ENCODE measurements at regions not wholly inside any gene's neighbourhood (a gene's known extent, or its start where the extent isn't known, plus 50 kb on each side); places are given as distances from the start of the nearest gene placed in this dataset.

GRCh38 chr14:26370115-26370514, 227.7 kb downstream of the NOVA1 start:
- no peak for FAIRE-seq
- no peaks in the 10 kb centered on the region for H4K20me1 ChIP-seq (replicated peaks; ENCODE audit: control insufficient read depth, insufficient read depth, low read length)
- ATAC-seq = no peak
- H3K4me1 ChIP-seq (replicated peaks in 1 of 2; ENCODE audit: control insufficient read depth in 2 of 2, insufficient read depth in 2 of 2, low read length in 2 of 2) = no peaks in the 10 kb centered on the region
- no peak overlapping the region for H3K4me2 ChIP-seq (ENCODE audit: insufficient read depth, low read length)
- ChIA-PET CTCF (ENCODE audit: low intra/inter-chr PET ratio) (no interaction called here), POLR2A (no interaction called here)
- no peak for DNase-seq (ENCODE audit: extremely low read depth in 1 of 4, low spot score in 3 of 4)
- in situ Hi-C loops (cut with MboI) = no loop called here
- 11% methylated on average over 3 of the region's 3 CpGs for WGBS (ENCODE audit: insufficient coverage, low coverage, missing lambda C conversion rate)
- no peaks in the 10 kb centered on the region for H3K9me3 ChIP-seq (replicated peaks; ENCODE audit: control insufficient read depth, insufficient read depth, low read depth, low read length)
- H3K27me3 ChIP-seq (ENCODE audit: control insufficient read depth in 2 of 2, insufficient read depth in 2 of 2, low read length in 2 of 2) = no peaks in the 10 kb centered on the region
- peak; percentile 21; the same call in 1 of the 2 replicates for TF ChIP-seq NFIC (IDR thresholded peaks at IDR 0.05)
- no peak for TF ChIP-seq ZNF695 (CRISPR knock-in tag; IDR thresholded peaks at IDR 0.05)
- no peak overlapping the region for H3K27ac ChIP-seq (ENCODE audit: extremely low read depth, low read depth, low read length)
- no peak overlapping the region for H2AFZ ChIP-seq (ENCODE audit: low read depth, low read length)
- no peaks in the 10 kb centered on the region for H3K9me1 ChIP-seq (ENCODE audit: control insufficient read depth, insufficient read depth, low read length)
- BruUV-seq (replicated peaks) = no TSS peak
- intact Hi-C loops (cut with micrococcal nuclease) = no loop called here
- no peak overlapping the region for H3K9ac ChIP-seq (ENCODE audit: insufficient read depth in 1 of 2, low read depth in 2 of 2, low read length in 2 of 2)
- no peak overlapping the region for H3K4me3 ChIP-seq
- H3K79me2 ChIP-seq (ENCODE audit: control insufficient read depth, insufficient read depth, low read length) = no peaks in the 10 kb centered on the region
- H3K36me3 ChIP-seq (ENCODE audit: control insufficient read depth, insufficient read depth, low read length) = no peaks in the 10 kb centered on the region

GRCh38 chr14:26363689-26364088, 234.1 kb downstream of the NOVA1 start:
- Histone ChIP-seq H3K27ac (ENCODE audit: extremely low read depth, low read depth, low read length) (no peak overlapping the region), H3K4me1 (replicated peaks in 1 of 2; ENCODE audit: control insufficient read depth in 2 of 2, insufficient read depth in 2 of 2, low read length in 2 of 2) (no peaks in the 10 kb centered on the region), H3K4me2 (ENCODE audit: insufficient read depth, low read length) (no peak overlapping the region), H3K27me3 (ENCODE audit: control insufficient read depth in 2 of 2, insufficient read depth in 2 of 2, low read length in 2 of 2) (no peaks in the 10 kb centered on the region), H4K20me1 (replicated peaks; ENCODE audit: control insufficient read depth, insufficient read depth, low read length) (no peaks in the 10 kb centered on the region), H3K9ac (ENCODE audit: insufficient read depth in 1 of 2, low read depth in 2 of 2, low read length in 2 of 2) (no peak overlapping the region), H3K4me3 (no peak overlapping the region), H3K79me2 (ENCODE audit: control insufficient read depth, insufficient read depth, low read length) (no peaks in the 10 kb centered on the region), H3K36me3 (ENCODE audit: control insufficient read depth, insufficient read depth, low read length) (no peaks in the 10 kb centered on the region), H2AFZ (ENCODE audit: low read depth, low read length) (no peak overlapping the region), H3K9me3 (replicated peaks; ENCODE audit: control insufficient read depth, insufficient read depth, low read depth, low read length) (no peaks in the 10 kb centered on the region), H3K9me1 (ENCODE audit: control insufficient read depth, insufficient read depth, low read length) (no peaks in the 10 kb centered on the region)
- FAIRE-seq = no peak
- DNase-seq (ENCODE audit: extremely low read depth in 1 of 4, low spot score in 3 of 4) = no peak
- no TSS peak for BruUV-seq (replicated peaks)
- intact Hi-C loops (cut with micrococcal nuclease) = no loop called here
- POLR2A ChIA-PET = no interaction called here
- TF ChIP-seq CSDE1 (IDR thresholded peaks at IDR 0.05) (no peak), MTA2 (IDR thresholded peaks at IDR 0.05; ENCODE audit: low read depth) (no peak), HNRNPL (IDR thresholded peaks at IDR 0.05; ENCODE audit: low read depth, low read length) (no peak), TAL1 (IDR thresholded peaks at IDR 0.05) (no peak), FOXJ2 (tag; IDR thresholded peaks at IDR 0.05) (no peak), CHD1 (IDR thresholded peaks at IDR 0.05; ENCODE audit: low read length) (no peak), CREB1 (IDR thresholded peaks at IDR 0.05) (no peak), CREB1 (CRISPR knock-in tag; IDR thresholded peaks at IDR 0.05) (no peak)
- in situ Hi-C loops (cut with MboI) = no loop called here
- no peak for ATAC-seq
- CTCF ChIA-PET (ENCODE audit: low intra/inter-chr PET ratio) = no interaction called here

Data from K562 (cell line).